CD4-positive, CD25-positive, alpha-beta regulatory T cell (primary cell): ENCODE measurements at regions not wholly inside any gene's neighbourhood (a gene's known extent, or its start where the extent isn't known, plus 50 kb on each side); places are given as distances from the start of the nearest gene placed in this dataset.

ENCODE experiments used
- ATAC-seq, 2 donors: fragments of 150-1000 bp; cut with Tn5 transposase; one replicate each; pipeline ENCODE4 v1.10.0; 2021; ENCODE audit warnings: low read depth in 2 of 2, moderate number of reproducible peaks in 2 of 2, moderate library complexity in 1 of 2
- DNase-seq, 3 donors: peaks; one replicate each; pipeline versions ENCODE4 v3.0.0 to v3.0.0-alpha.2; 2012 to 2022; ENCODE audit warnings: mixed read lengths in 1 of 3
- H3K27ac ChIP-seq: one replicate; pipeline ENCODE4 v1.7.0; 2013; ENCODE audit warnings: mild to moderate bottlenecking, low read length; ENCODE audit not compliant: insufficient read depth, poor library complexity, severe bottlenecking
- H3K27me3 ChIP-seq: one replicate; pipeline ENCODE4 v1.7.0; 2013; ENCODE audit warnings: low read length; ENCODE audit not compliant: control insufficient read depth, insufficient read depth
- H3K36me3 ChIP-seq: one replicate; pipeline ENCODE4 v1.7.0; 2013; ENCODE audit warnings: mild to moderate bottlenecking, low read length, moderate library complexity; ENCODE audit not compliant: control insufficient read depth, insufficient read depth
- H3K4me1 ChIP-seq: 2 replicates; pipeline ENCODE4 v1.7.0; 2013; ENCODE audit warnings: mild to moderate bottlenecking, low read length; ENCODE audit not compliant: insufficient read depth, control insufficient read depth, poor library complexity, severe bottlenecking
- H3K4me3 ChIP-seq: one replicate; pipeline ENCODE4 v1.7.0; 2013; ENCODE audit warnings: low read depth, mild to moderate bottlenecking, low read length, moderate library complexity
- H3K9me3 ChIP-seq, 2 experiments: 1 replicate in 1 of 2; 2 replicates in 1 of 2; pipeline ENCODE4 v1.7.0; 2013; ENCODE audit warnings: low read length in 2 of 2, mild to moderate bottlenecking in 1 of 2, moderate library complexity in 1 of 2; ENCODE audit not compliant: control insufficient read depth in 2 of 2
- H3K27ac Mint-ChIP-seq, 3 donors: one replicate each; pipeline ENCODE4 v1.8.0; 2020 to 2022; ENCODE audit warnings: mild to moderate bottlenecking in 3 of 3, mixed read lengths in 3 of 3, moderate library complexity in 2 of 3
- H3K27me3 Mint-ChIP-seq: one replicate; pipeline ENCODE4 v1.8.0; 2022; ENCODE audit warnings: mild to moderate bottlenecking, mixed read lengths
- H3K36me3 Mint-ChIP-seq: one replicate; pipeline ENCODE4 v1.8.0; 2020; ENCODE audit warnings: mixed read lengths
- H3K4me1 Mint-ChIP-seq, 4 donors: one replicate each; pipeline ENCODE4 v1.8.0; 2020 to 2022; ENCODE audit warnings: mixed read lengths in 4 of 4, mild to moderate bottlenecking in 1 of 4
- H3K4me3 Mint-ChIP-seq, 4 donors: one replicate each; pipeline ENCODE4 v1.8.0; 2020 to 2022; ENCODE audit warnings: mild to moderate bottlenecking in 4 of 4, mixed read lengths in 4 of 4, moderate library complexity in 3 of 4
- H3K9me3 Mint-ChIP-seq, 7 donors: one replicate each; pipeline ENCODE4 v1.8.0; 2020 to 2022; ENCODE audit warnings: mixed read lengths in 7 of 7, mild to moderate bottlenecking in 3 of 7, moderate library complexity in 2 of 7

- H3K4me3 ChIP-seq: no peak overlapping the region
- no peaks in the 10 kb centered on the region for H3K9me3 ChIP-seq
- no peaks in the 10 kb centered on the region for H3K36me3 Mint-ChIP-seq
- H3K9me3 Mint-ChIP-seq: peaks cover 0 to 2% (median 0%) of the 10 kb centered on the region in 7 donors
- ATAC-seq (peak in 1 of 2 donors; percentile 19), DNase-seq (no peak)
- no peak overlapping the region for H3K27ac ChIP-seq
- no peaks in the 10 kb centered on the region for H3K4me1 ChIP-seq
- peaks cover 5% of the 10 kb centered on the region for H3K27me3 Mint-ChIP-seq
- H3K4me3 Mint-ChIP-seq: no peak overlapping the region
- H3K36me3 ChIP-seq: no peaks in the 10 kb centered on the region
- no peaks in the 10 kb centered on the region for H3K4me1 Mint-ChIP-seq
- H3K27ac Mint-ChIP-seq: no peak overlapping the region
- H3K27me3 ChIP-seq: no peaks in the 10 kb centered on the region
These were observed 99.6 kb upstream of the PRR23E start for GRCh38 chr3:127093312-127093711.

- no peaks in the 10 kb centered on the region for H3K4me1 ChIP-seq
- H3K9me3 ChIP-seq: no peaks in the 10 kb centered on the region
- Mint-ChIP-seq H3K4me1 (no peaks in the 10 kb centered on the region), H3K9me3 (peaks cover 0 to 4% (median 0%) of the 10 kb centered on the region in 7 donors), H3K27me3 (peaks cover 9% of the 10 kb centered on the region), H3K4me3 (no peak overlapping the region), H3K27ac (no peak overlapping the region), H3K36me3 (no peaks in the 10 kb centered on the region)
- DNase-seq (no peak), ATAC-seq (no peak)
- no peaks in the 10 kb centered on the region for H3K36me3 ChIP-seq
- no peaks in the 10 kb centered on the region for H3K27me3 ChIP-seq
- no peak overlapping the region for H3K27ac ChIP-seq
- no peak overlapping the region for H3K4me3 ChIP-seq
These were observed 97.2 kb upstream of the PRR23E start for GRCh38 chr3:127095774-127096173.

GRCh38 chr3:127096256-127097071 lies 96.5 kb upstream of the PRR23E start:
- H3K36me3 ChIP-seq: no peaks in the 10 kb centered on the region
- Mint-ChIP-seq H3K36me3 (no peaks in the 10 kb centered on the region), H3K4me1 (no peaks in the 10 kb centered on the region), H3K9me3 (peaks cover 0 to 4% (median 0%) of the 10 kb centered on the region in 7 donors), H3K4me3 (no peak overlapping the region), H3K27ac (no peak overlapping the region), H3K27me3 (peaks cover 9% of the 10 kb centered on the region)
- H3K27ac ChIP-seq: no peak overlapping the region
- H3K4me1 ChIP-seq: no peaks in the 10 kb centered on the region
- H3K4me3 ChIP-seq: no peak overlapping the region
- H3K9me3 ChIP-seq: no peaks in the 10 kb centered on the region
- no peaks in the 10 kb centered on the region for H3K27me3 ChIP-seq
- DNase-seq: no peak
- ATAC-seq: no peak

GRCh38 chr3:127097072-127097405 lies 95.9 kb upstream of the PRR23E start:
- ATAC-seq: no peak
- H3K9me3 Mint-ChIP-seq: peaks cover 0 to 4% (median 0%) of the 10 kb centered on the region in 7 donors
- H3K4me3 ChIP-seq: no peak overlapping the region
- DNase-seq: no peak
- H3K9me3 ChIP-seq: no peaks in the 10 kb centered on the region
- no peak overlapping the region for H3K27ac ChIP-seq
- no peaks in the 10 kb centered on the region for H3K36me3 ChIP-seq
- no peaks in the 10 kb centered on the region for H3K36me3 Mint-ChIP-seq
- no peak overlapping the region for H3K27ac Mint-ChIP-seq
- H3K4me1 ChIP-seq: no peaks in the 10 kb centered on the region
- no peaks in the 10 kb centered on the region for H3K4me1 Mint-ChIP-seq
- H3K27me3 Mint-ChIP-seq: peaks cover 9% of the 10 kb centered on the region
- no peak overlapping the region for H3K4me3 Mint-ChIP-seq
- H3K27me3 ChIP-seq: no peaks in the 10 kb centered on the region

GRCh38 chr3:127097481-127097880 lies 95.5 kb upstream of the PRR23E start:
- H3K27ac ChIP-seq: no peak overlapping the region
- Mint-ChIP-seq H3K27ac (no peak overlapping the region), H3K4me3 (no peak overlapping the region), H3K4me1 (no peaks in the 10 kb centered on the region), H3K9me3 (peaks cover 0 to 4% (median 0%) of the 10 kb centered on the region in 7 donors), H3K36me3 (no peaks in the 10 kb centered on the region), H3K27me3 (peaks cover 9% of the 10 kb centered on the region)
- DNase-seq (no peak), ATAC-seq (no peak)
- no peaks in the 10 kb centered on the region for H3K36me3 ChIP-seq
- no peaks in the 10 kb centered on the region for H3K4me1 ChIP-seq
- H3K4me3 ChIP-seq: no peak overlapping the region
- H3K27me3 ChIP-seq: no peaks in the 10 kb centered on the region
- no peaks in the 10 kb centered on the region for H3K9me3 ChIP-seq

- Mint-ChIP-seq H3K4me1 (no peaks in the 10 kb centered on the region), H3K27ac (no peak overlapping the region), H3K36me3 (no peaks in the 10 kb centered on the region), H3K4me3 (no peak overlapping the region), H3K9me3 (peaks cover 0 to 4% (median 0%) of the 10 kb centered on the region in 7 donors), H3K27me3 (peaks cover 8% of the 10 kb centered on the region)
- H3K4me1 ChIP-seq: no peaks in the 10 kb centered on the region
- H3K27me3 ChIP-seq: no peaks in the 10 kb centered on the region
- H3K36me3 ChIP-seq: no peaks in the 10 kb centered on the region
- H3K9me3 ChIP-seq: no peaks in the 10 kb centered on the region
- no peak overlapping the region for H3K4me3 ChIP-seq
- ATAC-seq (no peak), DNase-seq (no peak)
- no peak overlapping the region for H3K27ac ChIP-seq
These were observed 92.9 kb upstream of the PRR23E start for GRCh38 chr3:127099982-127100381.

- peaks cover 5% of the 10 kb centered on the region for H3K27me3 Mint-ChIP-seq
- no peak overlapping the region for H3K4me3 ChIP-seq
- H3K27ac Mint-ChIP-seq: peak overlapping the region in 1 of 3 donors; percentile 66
- ATAC-seq: no peak
- peaks cover 0 to 2% (median 0%) of the 10 kb centered on the region in 7 donors for H3K9me3 Mint-ChIP-seq
- H3K9me3 ChIP-seq: no peaks in the 10 kb centered on the region
- peak overlapping the region in 1 of 4 donors; percentile 32 for H3K4me3 Mint-ChIP-seq
- H3K4me1 Mint-ChIP-seq: no peaks in the 10 kb centered on the region
- no peak overlapping the region for H3K27ac ChIP-seq
- H3K4me1 ChIP-seq: no peaks in the 10 kb centered on the region
- H3K36me3 ChIP-seq: no peaks in the 10 kb centered on the region
- DNase-seq: no peak
- H3K36me3 Mint-ChIP-seq: no peaks in the 10 kb centered on the region
- H3K27me3 ChIP-seq: no peaks in the 10 kb centered on the region
These were observed 92.2 kb upstream of the PRR23E start for GRCh38 chr3:127100459-127101410.
